ENCODE measurements at regions not wholly inside any gene's neighbourhood (a gene's known extent, or its start where the extent isn't known, plus 50 kb on each side); places are given as distances from the start of the nearest gene placed in this dataset.

GRCh38 chr5:2165615-2166305, 283.0 kb upstream of the IRX4 start:
- TF ChIP-seq CTCF (IDR thresholded peaks at IDR 0.05; ENCODE audit: borderline replicate concordance, extremely low read depth, low read length, poor library complexity, severe bottlenecking) (no peak), EZH2 (IDR thresholded peaks at IDR 0.05; ENCODE audit: borderline replicate concordance, low read depth, low read length, severe bottlenecking) (no peak)

All from DND-41 (cell line).